A549 (cell line): ENCODE measurements at regions not wholly inside any gene's neighbourhood (a gene's known extent, or its start where the extent isn't known, plus 50 kb on each side); places are given as distances from the start of the nearest gene placed in this dataset.

Experiments used
- ATAC-seq, 2 experiments: fragments of 200-7000 bp in 1 of 2; fragments of >200 bp in 1 of 2; cut with Nextera tagmentation in 1 of 2; cut with Tn5 transposase in 1 of 2; 3 replicates each; pipeline versions ENCODE4 v1.8.0 to v1.9.1; 2018 to 2020; ENCODE audit warnings: mild to moderate bottlenecking in 1 of 2, moderate library complexity in 1 of 2
- CTCF ChIA-PET: fragments of 300-600 bp; sonication (Branson Sonifier 250); formaldehyde crosslinking; extraction: SDS; loops from one replicate; lab custom pipeline; 2021; ENCODE audit warnings: antibody characterized with exemption, inconsistent platforms; lab: Yijun Ruan, JAX
- POLR2A ChIA-PET: fragments of 350-600 bp; formaldehyde crosslinking; extraction: SDS; loops from one replicate; lab custom pipeline; 2021; ENCODE audit warnings: antibody characterized with exemption, inconsistent platforms; lab: Yijun Ruan, JAX
- DNase-seq, 2 experiments: peaks; one replicate each; pipeline versions ENCODE4 v3.0.0 to v3.0.0-alpha.2; 2011 to 2016; ENCODE audit warnings: low read depth in 1 of 2, low spot score in 1 of 2
- FAIRE-seq: peaks from 2 replicates; lab custom pipeline; 2011; peaks lifted over from hg19 to GRCh38; lab: Jason Lieb, UNC
- H3K27ac ChIP-seq, 2 experiments: fragments of >200 bp; sonication (Bioruptor Twin); formaldehyde crosslinking; 3 replicates each; pipeline ENCODE4 v1.5.1; 2016 to 2017
- H3K4me1 ChIP-seq: fragments of >200 bp; sonication (Bioruptor Twin); formaldehyde crosslinking; 3 replicates; pipeline ENCODE4 v1.6.1; 2016
- H3K4me2 ChIP-seq: fragments of >200 bp; sonication (Bioruptor Twin); formaldehyde crosslinking; 3 replicates; pipeline ENCODE4 v1.6.1; 2016
- H3K4me3 ChIP-seq: fragments of >200 bp; sonication (Bioruptor Twin); formaldehyde crosslinking; 3 replicates; pipeline ENCODE4 v1.5.1; 2016
- H3K9me3 ChIP-seq: fragments of >200 bp; sonication (Bioruptor Twin); formaldehyde crosslinking; 3 replicates; pipeline ENCODE4 v1.6.1; 2016
- CBX2 ChIP-seq: fragments of 200-600 bp; sonication (generic); IDR thresholded peaks from 2 replicates; pipeline ENCODE4 v1.6.1; 2016; ENCODE audit warnings: low read depth, mild to moderate bottlenecking, borderline replicate concordance
- CBX8 ChIP-seq: fragments of 200-600 bp; sonication (generic); IDR thresholded peaks from 2 replicates; pipeline ENCODE4 v1.6.1; 2016
- CHD4 ChIP-seq: fragments of 200-600 bp; sonication (generic); IDR thresholded peaks from 2 replicates; pipeline ENCODE4 v1.6.1; 2016; ENCODE audit warnings: antibody characterized with exemption, mild to moderate bottlenecking, borderline replicate concordance
- E2F6 ChIP-seq: IDR thresholded peaks from 2 replicates; pipeline ENCODE4 v1.6.1; 2012; ENCODE audit warnings: low read depth, borderline replicate concordance
- ESRRA ChIP-seq: fragments of 150-350 bp; IDR thresholded peaks from 2 replicates; pipeline ENCODE4 v1.6.1; 2014; ENCODE audit warnings: mild to moderate bottlenecking, low read length, borderline replicate concordance
- FOSL2 ChIP-seq, 2 experiments: fragments of 450-650 bp in 1 of 2; fragments of >200 bp in 1 of 2; sonication (Bioruptor Twin) in 1 of 2; formaldehyde crosslinking; IDR thresholded peaks; 2 replicates each; pipeline versions ENCODE4 v1.5.0 to v1.6.1; 2016 to 2020; ENCODE audit warnings: mild to moderate bottlenecking in 1 of 2, moderate library complexity in 1 of 2
- GATA3 ChIP-seq: IDR thresholded peaks from 2 replicates; pipeline ENCODE4 v1.6.1; 2012; ENCODE audit warnings: borderline replicate concordance
- HDAC2 ChIP-seq: fragments of 200-600 bp; sonication (generic); IDR thresholded peaks from 2 replicates; pipeline ENCODE4 v1.6.1; 2016
- HMGXB4 ChIP-seq: fragments of 250-450 bp; sonication (Bioruptor Pico); IDR thresholded peaks from 2 replicates; pipeline ENCODE4 v1.5.0; 2021; ENCODE audit warnings: mild to moderate bottlenecking, moderate library complexity, borderline replicate concordance
- HOXA7 ChIP-seq: fragments of 250-450 bp; sonication (Bioruptor Pico); IDR thresholded peaks from 2 replicates; pipeline ENCODE4 v1.5.0; 2020; ENCODE audit warnings: mild to moderate bottlenecking, moderate library complexity
- HOXB5 ChIP-seq: fragments of 250-450 bp; sonication (Bioruptor Pico); IDR thresholded peaks from 2 replicates; pipeline ENCODE4 v1.5.0; 2020; ENCODE audit warnings: mild to moderate bottlenecking, moderate library complexity
- MAFK ChIP-seq: fragments of 450-650 bp; IDR thresholded peaks from 2 replicates; pipeline ENCODE4 v1.6.1; 2014; ENCODE audit not compliant: partially characterized antibody
- MAX ChIP-seq: IDR thresholded peaks from 2 replicates; pipeline ENCODE4 v1.6.1; 2012
- MAZ ChIP-seq: fragments of 150-350 bp; IDR thresholded peaks from 2 replicates; pipeline ENCODE4 v1.6.1; 2014; ENCODE audit warnings: antibody characterized with exemption, low read depth, low read length, borderline replicate concordance
- NPAS2 ChIP-seq: fragments of 250-450 bp; sonication (Bioruptor Pico); IDR thresholded peaks from 2 replicates; pipeline ENCODE4 v1.8.0; 2022; ENCODE audit warnings: mild to moderate bottlenecking, moderate library complexity, borderline replicate concordance
- NR3C1 ChIP-seq: fragments of >200 bp; sonication (Bioruptor Twin); formaldehyde crosslinking; IDR thresholded peaks from 3 replicates; pipeline ENCODE4 v1.6.1; 2017
- PHF8 ChIP-seq: fragments of 200-600 bp; sonication (generic); IDR thresholded peaks from 2 replicates; pipeline ENCODE4 v1.6.1; 2016; ENCODE audit warnings: low read depth, mild to moderate bottlenecking, antibody characterized with exemption, moderate library complexity, borderline replicate concordance
- RFX5 ChIP-seq: fragments of 450-650 bp; IDR thresholded peaks from 2 replicates; pipeline ENCODE4 v1.7.1; 2014; ENCODE audit warnings: antibody characterized with exemption, mild to moderate bottlenecking, moderate library complexity
- RNF2 ChIP-seq: fragments of 200-600 bp; sonication (generic); IDR thresholded peaks from 2 replicates; pipeline ENCODE4 v1.6.1; 2016; ENCODE audit warnings: low read depth, mild to moderate bottlenecking, antibody characterized with exemption, moderate library complexity, borderline replicate concordance
- SMC3 ChIP-seq: fragments of >200 bp; sonication (Bioruptor Twin); formaldehyde crosslinking; IDR thresholded peaks from 3 replicates; pipeline ENCODE4 v1.6.1; 2018; ENCODE audit warnings: inconsistent platforms
- SREBF2 ChIP-seq: fragments of 450-650 bp; IDR thresholded peaks from 2 replicates; pipeline ENCODE4 v1.6.1; 2014; ENCODE audit warnings: mild to moderate bottlenecking, moderate library complexity
- TFCP2L1 ChIP-seq: fragments of 250-450 bp; sonication (Bioruptor Pico); IDR thresholded peaks from 2 replicates; pipeline ENCODE4 v1.5.0; 2021; ENCODE audit warnings: mild to moderate bottlenecking
- WGBS: methylation state at CpG from one replicate; pipeline ENCODE4 v1.1.6; 2017; ENCODE audit errors: missing lambda C conversion rate; 5-methylcytosine and 5-hydroxymethylcytosine counted together
- TF ChIP-seq, protein P1 (sequence below): fragments of >200 bp; sonication (Bioruptor Twin); formaldehyde crosslinking; IDR thresholded peaks from 3 replicates; pipeline ENCODE4 v1.6.1; 2016
- TF ChIP-seq, protein P2 (sequence below): fragments of 250-450 bp; sonication (Bioruptor Pico); IDR thresholded peaks from 2 replicates; pipeline ENCODE4 v1.5.0; 2020; ENCODE audit warnings: low read depth, mild to moderate bottlenecking, moderate library complexity

DNA sequence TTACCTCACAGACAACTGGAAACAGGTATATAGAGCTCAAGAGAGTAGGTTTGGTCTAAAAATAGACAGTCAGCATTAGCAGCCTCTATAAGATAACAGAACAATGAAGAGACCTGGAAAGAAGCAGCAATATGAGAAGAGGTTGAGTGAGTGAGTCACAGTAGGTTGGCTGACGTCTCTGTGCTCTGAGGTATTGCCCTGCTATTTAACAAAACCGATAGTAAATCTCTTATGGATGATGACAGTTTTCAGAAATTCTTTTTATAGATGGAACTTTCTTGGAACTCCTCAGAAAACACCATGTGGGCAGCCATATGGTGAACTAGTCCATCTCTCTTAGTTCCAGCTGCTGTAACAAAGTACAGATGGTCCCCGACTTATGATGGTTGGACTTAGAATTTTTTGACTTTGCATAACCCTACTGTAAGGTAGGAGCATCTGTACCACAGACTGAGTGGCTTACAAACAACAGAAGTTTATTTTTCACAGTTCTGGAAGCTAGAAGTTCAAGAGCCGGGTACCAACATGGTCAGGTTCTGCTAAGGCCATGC lies 123.5 kb downstream of the MBD2 start:
- Histone ChIP-seq H3K4me2 (no peak overlapping the region), H3K4me3 (no peak overlapping the region), H3K9me3 (no peaks in the 10 kb centered on the region), H3K27ac (no peak overlapping the region), H3K4me1 (no peaks in the 10 kb centered on the region)
- ATAC-seq (no peak), FAIRE-seq (no peak), DNase-seq (no peak)
- POLR2A ChIA-PET = no interaction called here
- TF ChIP-seq HOXB5 (CRISPR knock-in tag) (no peak), HMGXB4 (no peak), FOSL2 (IDR thresholded peaks at IDR 0.05) (no peak), FOSL2 (CRISPR knock-in tag; IDR thresholded peaks at IDR 0.05) (no peak), MAFK (no peak), E2F6 (no peak), MAZ (no peak), GATA3 (no peak), CBX8 (no peak), TFCP2L1 (CRISPR knock-in tag) (no peak), NR3C1 (no peak), ESRRA (no peak)
- TF ChIP-seq, protein P1, sequence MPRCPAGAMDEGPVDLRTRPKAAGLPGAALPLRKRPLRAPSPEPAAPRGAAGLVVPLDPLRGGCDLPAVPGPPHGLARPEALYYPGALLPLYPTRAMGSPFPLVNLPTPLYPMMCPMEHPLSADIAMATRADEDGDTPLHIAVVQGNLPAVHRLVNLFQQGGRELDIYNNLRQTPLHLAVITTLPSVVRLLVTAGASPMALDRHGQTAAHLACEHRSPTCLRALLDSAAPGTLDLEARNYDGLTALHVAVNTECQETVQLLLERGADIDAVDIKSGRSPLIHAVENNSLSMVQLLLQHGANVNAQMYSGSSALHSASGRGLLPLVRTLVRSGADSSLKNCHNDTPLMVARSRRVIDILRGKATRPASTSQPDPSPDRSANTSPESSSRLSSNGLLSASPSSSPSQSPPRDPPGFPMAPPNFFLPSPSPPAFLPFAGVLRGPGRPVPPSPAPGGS = no peak
- 5% methylated on average over 4 of the region's 4 CpGs for WGBS
- CTCF ChIA-PET = no interaction called here

- WGBS = 8% methylated on average over 2 of the region's 2 CpGs
- FAIRE-seq = no peak
- Histone ChIP-seq H3K4me3 (no peak overlapping the region), H3K4me1 (no peaks in the 10 kb centered on the region), H3K4me2 (no peak overlapping the region), H3K27ac (no peak overlapping the region), H3K9me3 (no peaks in the 10 kb centered on the region)
- POLR2A ChIA-PET = no interaction called here
- DNase-seq = no peak
- CTCF ChIA-PET = no interaction called here
- ATAC-seq = no peak
- TF ChIP-seq SMC3 (no peak), RFX5 (no peak), MAX (no peak)
- TF ChIP-seq, protein P1 = no peak
These were observed 124.0 kb downstream of the MBD2 start for GRCh38 chr18:54100466-54100865.

GRCh38 chr18:54094474-54094873 lies 130.0 kb downstream of the MBD2 start:
- DNase-seq (no peak), ATAC-seq (no peak), FAIRE-seq (no peak)
- TF ChIP-seq, protein P1 = no peak
- no peak for TF ChIP-seq HMGXB4
- no peak for TF ChIP-seq RFX5
- TF ChIP-seq CBX2 = no peak
- no peak for TF ChIP-seq NPAS2 (CRISPR knock-in tag)
- TF ChIP-seq FOSL2 (IDR thresholded peaks at IDR 0.05) = no peak
- TF ChIP-seq FOSL2 (CRISPR knock-in tag; IDR thresholded peaks at IDR 0.05) = no peak
- TF ChIP-seq ESRRA = no peak
- TF ChIP-seq CHD4 = no peak
- TF ChIP-seq HDAC2 = no peak
- no peak for TF ChIP-seq HOXA7 (CRISPR knock-in tag)
- TF ChIP-seq SREBF2 = no peak
- TF ChIP-seq, protein P2, sequence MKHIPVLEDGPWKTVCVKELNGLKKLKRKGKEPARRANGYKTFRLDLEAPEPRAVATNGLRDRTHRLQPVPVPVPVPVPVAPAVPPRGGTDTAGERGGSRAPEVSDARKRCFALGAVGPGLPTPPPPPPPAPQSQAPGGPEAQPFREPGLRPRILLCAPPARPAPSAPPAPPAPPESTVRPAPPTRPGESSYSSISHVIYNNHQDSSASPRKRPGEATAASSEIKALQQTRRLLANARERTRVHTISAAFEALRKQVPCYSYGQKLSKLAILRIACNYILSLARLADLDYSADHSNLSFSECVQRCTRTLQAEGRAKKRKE (CRISPR knock-in tag) = no peak
- TF ChIP-seq PHF8 = no peak
- no peak for TF ChIP-seq RNF2
- CTCF ChIA-PET = no interaction called here
- Histone ChIP-seq H3K4me2 (no peak overlapping the region), H3K27ac (no peak overlapping the region), H3K9me3 (no peaks in the 10 kb centered on the region), H3K4me3 (no peak overlapping the region), H3K4me1 (no peaks in the 10 kb centered on the region)
- POLR2A ChIA-PET = no interaction called here
- WGBS = 67% methylated on average over 4 of the region's 4 CpGs
